ENCODE measurements at regions not wholly inside any gene's neighbourhood (a gene's known extent, or its start where the extent isn't known, plus 50 kb on each side); places are given as distances from the start of the nearest gene placed in this dataset.

GRCh38 chr10:130805635-130806030 is 505.9 kb downstream of the TCERG1L start:
- Histone ChIP-seq H3F3A (ENCODE audit: insufficient read depth, low read length) (no peaks in the 10 kb centered on the region), H2AFZ (ENCODE audit: low read length) (no peak overlapping the region), H3K9me2 (ENCODE audit: low read depth, low read length) (no peaks in the 10 kb centered on the region), H3K9ac (ENCODE audit: low read length) (no peak overlapping the region), H3K4me1 (ENCODE audit: insufficient read depth, low read length, severe bottlenecking) (no peaks in the 10 kb centered on the region), H3K27ac (ENCODE audit: low read depth, low read length, poor library complexity, severe bottlenecking) (no peak overlapping the region), H3K36me3 (ENCODE audit: insufficient read depth, low read length) (no peaks in the 10 kb centered on the region), H3K79me2 (ENCODE audit: insufficient read depth, low read length) (no peaks in the 10 kb centered on the region), H3K27me3 (ENCODE audit: insufficient read depth, low read length) (no peaks in the 10 kb centered on the region), H4K20me1 (ENCODE audit: insufficient read depth, low read length) (no peaks in the 10 kb centered on the region), H3K4me3 (ENCODE audit: low read depth, low read length, poor library complexity, severe bottlenecking) (no peak overlapping the region), H3K4me2 (ENCODE audit: low read length) (no peak overlapping the region), H3K9me3 (ENCODE audit: low read length) (no peaks in the 10 kb centered on the region)
- TF ChIP-seq EZH2 (IDR thresholded peaks at IDR 0.05; ENCODE audit: borderline replicate concordance, low read length) (no peak), CTCF (IDR thresholded peaks at IDR 0.05; ENCODE audit: low read length) (no peak)

- H3K27ac ChIP-seq (ENCODE audit: low read depth, low read length, poor library complexity, severe bottlenecking) = no peak overlapping the region
- H2AFZ ChIP-seq (ENCODE audit: low read length) = no peak overlapping the region
- no peaks in the 10 kb centered on the region for H3K9me3 ChIP-seq (ENCODE audit: low read length)
- H3K36me3 ChIP-seq (ENCODE audit: insufficient read depth, low read length) = no peaks in the 10 kb centered on the region
- no peak overlapping the region for H3K4me2 ChIP-seq (ENCODE audit: low read length)
- no peaks in the 10 kb centered on the region for H4K20me1 ChIP-seq (ENCODE audit: insufficient read depth, low read length)
- no peaks in the 10 kb centered on the region for H3K9me2 ChIP-seq (ENCODE audit: low read depth, low read length)
- H3K4me1 ChIP-seq (ENCODE audit: insufficient read depth, low read length, severe bottlenecking) = no peaks in the 10 kb centered on the region
- no peaks in the 10 kb centered on the region for H3K79me2 ChIP-seq (ENCODE audit: insufficient read depth, low read length)
- no peaks in the 10 kb centered on the region for H3F3A ChIP-seq (ENCODE audit: insufficient read depth, low read length)
- H3K27me3 ChIP-seq (ENCODE audit: insufficient read depth, low read length) = no peaks in the 10 kb centered on the region
- no peak overlapping the region for H3K9ac ChIP-seq (ENCODE audit: low read length)
- no peak overlapping the region for H3K4me3 ChIP-seq (ENCODE audit: low read depth, low read length, poor library complexity, severe bottlenecking)
- no peak for TF ChIP-seq EZH2 (IDR thresholded peaks at IDR 0.05; ENCODE audit: borderline replicate concordance, low read length)
These were observed 505.1 kb downstream of the TCERG1L start for GRCh38 chr10:130806426-130806825.

GRCh38 chr10:130807096-130807495 is 504.4 kb downstream of the TCERG1L start:
- H2AFZ ChIP-seq (ENCODE audit: low read length) = no peak overlapping the region
- H4K20me1 ChIP-seq (ENCODE audit: insufficient read depth, low read length) = no peaks in the 10 kb centered on the region
- no peak overlapping the region for H3K4me2 ChIP-seq (ENCODE audit: low read length)
- no peak overlapping the region for H3K9ac ChIP-seq (ENCODE audit: low read length)
- H3K9me2 ChIP-seq (ENCODE audit: low read depth, low read length) = no peaks in the 10 kb centered on the region
- H3K27me3 ChIP-seq (ENCODE audit: insufficient read depth, low read length) = no peaks in the 10 kb centered on the region
- H3K36me3 ChIP-seq (ENCODE audit: insufficient read depth, low read length) = no peaks in the 10 kb centered on the region
- H3K4me1 ChIP-seq (ENCODE audit: insufficient read depth, low read length, severe bottlenecking) = no peaks in the 10 kb centered on the region
- no peaks in the 10 kb centered on the region for H3F3A ChIP-seq (ENCODE audit: insufficient read depth, low read length)
- no peaks in the 10 kb centered on the region for H3K9me3 ChIP-seq (ENCODE audit: low read length)
- no peak for TF ChIP-seq CTCF (IDR thresholded peaks at IDR 0.05; ENCODE audit: low read length)
- TF ChIP-seq EZH2 (IDR thresholded peaks at IDR 0.05; ENCODE audit: borderline replicate concordance, low read length) = no peak
- H3K4me3 ChIP-seq (ENCODE audit: low read depth, low read length, poor library complexity, severe bottlenecking) = no peak overlapping the region
- no peak overlapping the region for H3K27ac ChIP-seq (ENCODE audit: low read depth, low read length, poor library complexity, severe bottlenecking)
- no peaks in the 10 kb centered on the region for H3K79me2 ChIP-seq (ENCODE audit: insufficient read depth, low read length)

- H3K9me3 ChIP-seq (ENCODE audit: low read length) = no peaks in the 10 kb centered on the region
- no peak overlapping the region for H2AFZ ChIP-seq (ENCODE audit: low read length)
- H3K36me3 ChIP-seq (ENCODE audit: insufficient read depth, low read length) = no peaks in the 10 kb centered on the region
- no peaks in the 10 kb centered on the region for H4K20me1 ChIP-seq (ENCODE audit: insufficient read depth, low read length)
- TF ChIP-seq EZH2 (IDR thresholded peaks at IDR 0.05; ENCODE audit: borderline replicate concordance, low read length) = no peak
- no peak for TF ChIP-seq CTCF (IDR thresholded peaks at IDR 0.05; ENCODE audit: low read length)
- H3K27me3 ChIP-seq (ENCODE audit: insufficient read depth, low read length) = no peaks in the 10 kb centered on the region
- H3K4me1 ChIP-seq (ENCODE audit: insufficient read depth, low read length, severe bottlenecking) = no peaks in the 10 kb centered on the region
- no peak overlapping the region for H3K4me2 ChIP-seq (ENCODE audit: low read length)
- H3F3A ChIP-seq (ENCODE audit: insufficient read depth, low read length) = no peaks in the 10 kb centered on the region
- H3K9ac ChIP-seq (ENCODE audit: low read length) = no peak overlapping the region
- H3K79me2 ChIP-seq (ENCODE audit: insufficient read depth, low read length) = no peaks in the 10 kb centered on the region
- no peak overlapping the region for H3K27ac ChIP-seq (ENCODE audit: low read depth, low read length, poor library complexity, severe bottlenecking)
- H3K4me3 ChIP-seq (ENCODE audit: low read depth, low read length, poor library complexity, severe bottlenecking) = no peak overlapping the region
- no peaks in the 10 kb centered on the region for H3K9me2 ChIP-seq (ENCODE audit: low read depth, low read length)
These were observed 503.8 kb downstream of the TCERG1L start for GRCh38 chr10:130807721-130808120.
